HG03558 (cell line): ENCODE measurements at regions not wholly inside any gene's neighbourhood (a gene's known extent, or its start where the extent isn't known, plus 50 kb on each side); places are given as distances from the start of the nearest gene placed in this dataset.
"Not testable (repeated sequence)": the region's sequence is repeated elsewhere in the genome, so short reads cannot be mapped to it uniquely, and the experiment has no call there.

ENCODE experiments used
- ATAC-seq: cut with Tn5 transposase; IDR thresholded peaks from one replicate; pipeline ENCODE4 v1.9.1; 2021; ENCODE audit warnings: moderate number of reproducible peaks; ENCODE audit not compliant: unreplicated experiment; ENCODE audit errors: extremely low read depth

DNA sequence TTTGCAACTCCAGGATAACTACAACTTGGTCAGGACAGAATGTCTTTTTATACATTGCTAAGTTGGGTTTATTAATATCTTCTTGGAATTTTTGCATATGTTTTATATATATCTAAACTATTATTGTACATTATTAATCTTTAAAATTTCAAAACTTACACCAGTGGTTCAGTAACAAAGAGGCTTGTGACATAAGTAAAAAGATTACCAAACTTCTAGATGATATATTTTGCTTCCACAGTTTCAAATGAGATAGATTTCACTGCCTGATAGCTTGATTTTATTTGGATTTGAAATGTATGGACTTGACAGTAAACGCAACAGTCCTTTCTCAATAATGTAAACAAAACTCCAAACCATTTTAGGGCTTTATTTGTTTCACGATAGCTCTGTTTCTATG is 701.2 kb upstream of the IGFBP3 start:
- no peak for ATAC-seq

DNA sequence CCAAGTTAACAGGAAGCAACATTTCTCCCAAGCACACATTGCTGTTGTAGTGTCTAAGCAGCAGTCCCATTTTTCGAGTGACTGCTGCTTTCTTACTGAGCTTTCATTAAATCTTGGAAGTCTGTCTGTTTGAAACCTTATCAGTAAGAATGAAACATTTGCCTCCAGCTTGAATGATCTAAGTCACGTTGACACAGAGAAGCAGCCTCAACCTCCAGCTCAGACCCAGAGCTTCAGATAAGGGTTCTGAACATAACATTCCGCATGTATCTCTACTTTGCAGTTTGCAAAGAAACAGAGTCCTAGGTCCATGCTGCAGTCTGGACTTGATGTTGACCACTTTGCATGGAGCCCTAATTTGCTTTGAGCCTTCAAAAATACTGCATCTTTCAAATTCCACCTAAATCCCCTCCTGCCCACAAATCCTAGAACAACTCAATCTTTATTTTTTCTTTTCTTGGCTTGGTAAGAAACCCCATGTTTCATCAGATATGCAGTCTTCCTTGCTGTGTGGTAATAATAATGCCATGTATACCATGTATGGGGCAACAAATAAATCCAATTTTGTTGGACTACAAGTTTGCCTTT is 698.7 kb upstream of the IGFBP3 start:
- ATAC-seq, result no peak

DNA sequence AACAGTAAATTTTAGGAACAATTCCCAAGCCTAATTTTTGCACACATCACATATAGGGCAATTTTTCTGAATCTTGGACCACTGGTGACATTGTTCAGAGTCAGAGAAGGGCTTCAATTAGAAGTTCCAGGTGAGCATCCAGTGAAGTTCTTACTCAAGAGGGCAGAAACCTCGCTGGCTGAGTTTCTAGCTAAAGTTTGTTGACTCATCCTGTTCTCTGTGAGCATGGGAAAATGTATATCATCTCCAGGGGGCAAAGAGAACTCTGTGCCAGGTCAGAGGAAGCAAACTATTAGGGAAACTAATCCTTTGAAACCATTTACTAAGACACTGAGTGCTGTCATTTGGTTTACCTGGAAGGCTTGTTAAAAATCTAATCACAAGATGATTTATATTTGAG is 695.6 kb upstream of the IGFBP3 start:
- ATAC-seq, result no peak

DNA sequence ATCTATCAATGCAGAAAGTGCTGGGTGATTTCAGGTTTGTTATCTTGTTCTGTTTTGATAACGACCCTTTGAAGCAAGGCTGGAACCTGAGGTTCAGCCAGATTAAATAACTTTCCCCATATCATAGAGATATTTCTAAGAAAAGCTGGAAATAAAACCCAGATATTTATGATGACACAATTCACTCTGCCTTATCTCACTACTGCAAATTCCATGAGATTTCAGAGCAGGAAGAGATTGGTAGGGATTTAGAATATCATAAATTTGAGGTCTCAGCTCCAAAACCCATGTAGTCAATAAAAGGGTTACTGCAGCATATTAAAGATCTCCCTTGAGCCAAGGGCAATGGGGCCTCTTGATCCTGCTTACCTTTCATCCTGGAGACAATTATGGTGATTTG is 692.5 kb upstream of the IGFBP3 start:
- no peak for ATAC-seq

DNA sequence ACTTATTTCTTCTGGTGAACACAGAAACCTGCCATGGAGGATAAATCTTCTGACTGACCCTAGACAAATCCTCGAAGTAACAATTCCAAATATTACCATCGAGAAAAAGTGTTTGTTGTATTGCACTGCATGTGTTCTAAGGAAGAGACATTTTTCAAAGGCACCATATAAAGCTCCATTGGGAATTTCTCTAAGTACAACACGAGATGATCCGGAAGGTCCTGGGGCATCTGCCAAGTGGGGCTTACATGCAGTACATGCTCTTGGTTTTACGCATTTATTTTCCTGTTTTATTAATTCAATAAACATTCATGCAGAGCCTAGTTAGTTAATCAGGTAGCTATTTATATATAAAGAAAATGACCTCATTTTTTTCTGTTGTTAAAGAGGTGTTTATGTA is 692.0 kb upstream of the IGFBP3 start:
- ATAC-seq, result no peak

DNA sequence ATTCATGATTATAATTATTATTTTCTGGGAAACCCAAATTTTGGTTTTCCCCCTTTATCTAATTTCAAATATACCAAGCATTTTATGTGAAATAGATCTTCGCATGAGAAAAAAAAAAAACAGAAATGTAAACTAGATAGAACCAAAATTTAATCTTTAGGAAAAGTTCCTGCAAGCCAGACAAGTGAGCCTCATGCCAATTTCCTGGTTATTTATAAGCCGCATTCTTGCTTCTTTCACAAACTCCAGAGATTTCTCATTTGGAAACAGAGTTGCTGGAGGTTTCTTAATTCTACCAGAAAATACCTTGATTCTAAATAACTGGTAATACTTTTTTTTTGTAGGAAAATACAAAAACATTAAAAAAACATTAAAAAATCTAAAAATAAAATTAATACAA is 690.4 kb upstream of the IGFBP3 start:
- no peak for ATAC-seq

DNA sequence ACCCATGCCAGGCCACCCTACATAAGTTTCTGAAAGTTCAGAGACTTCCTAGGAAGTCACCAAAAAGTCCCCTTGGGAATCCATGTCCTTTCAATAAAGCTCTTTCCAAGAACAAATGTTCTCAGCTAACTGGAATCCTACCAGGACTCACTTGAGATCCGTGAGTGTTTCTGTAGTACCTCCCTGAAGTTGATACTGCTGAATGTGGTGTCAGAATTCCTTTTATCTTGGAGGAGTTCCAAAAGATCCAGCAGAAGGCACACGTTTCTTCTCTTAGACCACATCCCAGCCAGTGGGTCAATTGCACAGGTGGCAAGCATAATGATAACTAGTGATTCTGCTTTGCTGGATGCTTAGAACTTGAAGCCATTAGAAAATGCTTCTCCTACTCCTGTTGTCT is 689.7 kb upstream of the IGFBP3 start:
- ATAC-seq, result no peak

DNA sequence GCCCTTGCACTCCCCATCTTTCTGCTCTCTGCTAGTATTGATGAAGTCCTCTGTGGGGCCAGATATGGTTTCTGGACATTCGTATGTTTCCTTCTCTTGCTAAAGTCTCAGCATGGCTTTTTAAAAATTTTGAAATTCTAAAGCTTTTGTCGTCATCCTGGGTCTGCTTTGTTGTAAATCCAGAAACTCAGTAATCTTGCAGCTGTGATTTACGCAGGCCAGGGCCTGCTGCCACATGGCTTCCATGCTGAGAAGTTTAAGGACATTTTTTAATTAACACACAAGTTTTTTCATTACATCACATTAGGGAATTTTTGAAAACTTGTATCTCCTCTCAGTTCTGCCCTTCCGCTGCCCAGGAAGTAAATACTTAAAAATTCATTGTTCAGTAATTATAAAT is 686.1 kb upstream of the IGFBP3 start:
- no peak for ATAC-seq

DNA sequence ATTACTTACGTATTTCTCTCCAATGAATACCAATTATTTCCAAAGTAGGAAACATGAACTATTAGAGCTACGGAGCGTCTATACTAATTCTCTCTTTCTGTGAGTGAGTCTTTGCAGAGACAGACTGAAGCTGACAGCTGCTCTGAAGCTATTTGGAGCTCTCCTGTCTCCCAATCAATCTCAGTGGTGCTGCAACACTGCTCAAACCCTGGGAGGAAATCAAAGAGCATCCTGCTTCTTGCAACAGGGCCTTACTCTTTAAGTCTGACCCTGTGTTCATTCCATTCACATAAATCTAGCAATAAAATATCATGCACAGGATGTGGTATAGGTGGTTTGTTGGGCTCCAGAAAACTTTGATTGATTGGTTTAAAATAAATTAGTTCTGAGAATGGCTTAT is 685.7 kb upstream of the IGFBP3 start:
- ATAC-seq, result no peak

DNA sequence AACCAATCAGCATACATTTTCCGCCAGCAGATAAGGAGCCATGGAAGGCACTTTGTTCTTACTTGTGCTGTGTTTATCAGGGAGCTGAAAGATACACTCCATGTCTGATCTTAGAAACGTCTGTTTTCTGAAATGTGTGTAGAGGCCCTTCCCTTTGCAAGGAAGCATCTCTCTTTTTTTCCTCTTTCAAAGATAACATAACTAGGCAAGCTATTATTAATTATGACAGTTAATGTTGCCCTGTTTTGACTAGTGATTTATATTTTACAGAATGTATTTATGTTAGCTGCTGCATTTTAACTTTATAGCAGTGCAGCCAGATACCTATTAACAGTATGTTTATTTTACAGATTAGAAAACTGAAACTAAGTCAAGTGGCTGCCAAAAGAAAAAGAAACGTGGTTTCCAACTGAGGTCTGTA is 683.2 kb upstream of the IGFBP3 start:
- ATAC-seq, result no peak

DNA sequence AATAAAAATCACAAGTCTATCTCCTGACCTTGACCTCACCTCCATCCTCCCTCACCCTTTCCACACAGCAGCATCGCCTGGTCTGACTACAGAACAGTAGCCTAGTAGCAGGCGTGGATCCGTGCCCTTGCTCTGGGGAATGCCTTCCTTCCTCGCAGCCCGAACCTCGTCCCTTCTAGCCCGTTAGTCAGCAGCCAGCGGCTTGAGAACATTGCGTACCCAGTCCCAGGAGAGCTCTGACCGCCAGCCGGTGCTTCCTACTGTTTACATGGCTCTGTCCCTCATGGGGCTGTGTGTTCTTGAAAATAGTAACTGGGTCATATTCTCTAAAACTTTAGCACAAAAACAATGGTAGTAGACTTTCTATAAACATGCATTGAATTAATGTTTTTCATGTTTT is 682.7 kb upstream of the IGFBP3 start:
- no peak for ATAC-seq

DNA sequence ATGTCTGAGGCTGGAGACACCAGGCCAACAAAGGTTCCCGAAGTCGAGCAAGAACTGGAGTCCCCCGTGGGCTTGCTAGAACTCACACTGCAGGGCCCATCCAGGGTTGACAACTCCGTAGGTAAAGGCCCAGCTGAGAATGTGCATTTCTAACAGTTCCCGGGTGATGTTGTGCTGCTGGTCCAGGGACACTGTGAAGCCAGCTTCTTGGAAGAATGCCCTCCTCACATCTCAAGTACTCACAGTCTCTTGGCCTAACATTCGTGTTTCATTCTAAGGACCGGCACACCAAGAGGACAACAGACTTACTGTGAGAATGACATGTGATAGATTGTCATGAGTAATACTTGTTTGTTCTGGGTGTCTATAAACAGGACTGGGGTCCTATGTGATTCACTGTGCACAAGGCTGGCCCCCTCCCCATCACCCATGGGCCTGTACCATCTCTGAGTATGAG is 682.3 kb upstream of the IGFBP3 start:
- no peak for ATAC-seq

DNA sequence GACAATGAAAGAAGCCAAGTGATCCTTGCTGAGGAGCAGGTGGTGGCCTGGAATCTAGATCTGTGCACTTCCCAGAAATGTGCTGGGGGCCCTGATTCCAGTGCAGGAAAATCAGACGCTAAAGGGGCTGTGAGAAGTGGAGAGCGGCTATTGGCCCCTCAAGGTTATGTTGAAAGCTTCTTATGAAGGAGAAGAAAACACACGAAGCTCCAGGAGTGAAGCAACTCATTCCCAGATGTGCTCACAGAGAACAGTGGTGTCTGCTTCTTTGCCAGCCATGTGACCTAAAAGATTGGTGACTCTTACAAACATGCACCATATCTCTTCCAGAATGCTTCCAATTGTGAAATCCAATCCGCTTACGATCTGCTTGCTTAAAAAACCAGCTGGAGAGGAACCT is 679.3 kb upstream of the IGFBP3 start:
- ATAC-seq, result no peak

DNA sequence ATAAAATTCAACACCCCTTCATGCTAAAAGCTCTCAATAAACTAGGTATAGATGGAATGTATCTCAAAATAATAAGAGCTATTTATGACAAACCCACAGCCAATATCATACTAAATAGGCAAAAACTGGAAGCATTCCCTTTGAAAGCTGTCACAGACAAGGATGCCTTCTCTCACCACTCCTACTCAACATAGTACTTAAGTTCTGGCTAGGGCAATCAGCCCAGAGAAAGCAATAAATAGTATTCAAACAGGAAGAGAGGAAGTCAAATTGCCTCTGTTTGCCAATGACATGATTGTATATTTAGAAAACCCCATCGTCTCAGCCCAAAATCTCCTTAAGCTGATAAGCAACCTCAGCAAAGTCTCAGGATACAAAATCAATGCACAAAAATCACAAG is 673.8 kb upstream of the IGFBP3 start:
- not testable (repeated sequence) for ATAC-seq

DNA sequence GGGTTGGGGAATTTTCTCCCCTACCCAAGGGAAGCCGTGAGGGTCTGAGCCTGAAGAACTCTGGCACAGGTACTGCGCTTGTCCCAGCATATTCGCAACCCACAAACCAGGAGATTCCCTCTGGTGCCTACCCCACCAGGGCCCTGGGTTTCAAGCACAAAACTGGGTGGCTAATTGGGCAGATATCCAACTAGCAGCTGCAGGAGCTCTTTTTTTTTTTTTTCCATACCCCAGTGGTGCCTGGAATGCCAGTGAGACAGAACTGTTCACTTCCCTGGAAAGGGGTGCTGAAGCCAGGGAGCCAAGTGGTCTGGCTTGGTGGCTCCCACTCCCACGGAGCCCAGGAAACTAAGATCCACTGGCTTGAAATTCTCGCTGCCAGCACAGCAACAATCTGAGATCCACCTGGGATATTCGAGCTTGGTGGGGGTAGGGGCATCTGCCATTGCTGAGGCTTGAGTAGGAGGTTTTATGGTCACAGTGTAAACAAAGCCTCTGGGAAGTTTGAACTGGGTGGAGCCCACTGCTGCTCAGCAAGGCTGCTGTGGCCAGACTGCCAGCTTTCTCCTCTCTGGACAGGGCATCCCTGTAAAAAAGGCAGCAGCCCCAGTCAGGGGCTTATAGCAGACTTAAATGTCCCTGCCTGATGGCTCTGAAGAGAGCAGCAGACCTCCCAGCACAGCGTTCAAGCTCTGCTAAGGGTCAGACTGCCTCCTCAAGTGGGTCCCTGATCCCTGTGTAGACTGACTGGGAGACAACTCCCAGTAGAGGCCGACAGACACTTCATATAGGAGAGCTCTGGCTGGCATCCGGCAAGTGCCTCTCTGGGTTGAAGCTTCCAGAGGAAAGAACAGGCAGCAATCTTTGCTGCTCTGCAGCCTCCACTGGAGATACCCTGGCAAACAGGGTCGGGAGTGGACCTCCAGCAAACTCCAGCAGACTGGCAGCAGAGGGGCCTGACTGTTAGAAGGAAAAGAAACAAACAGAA is 670.1 kb upstream of the IGFBP3 start:
- not testable (repeated sequence) for ATAC-seq

DNA sequence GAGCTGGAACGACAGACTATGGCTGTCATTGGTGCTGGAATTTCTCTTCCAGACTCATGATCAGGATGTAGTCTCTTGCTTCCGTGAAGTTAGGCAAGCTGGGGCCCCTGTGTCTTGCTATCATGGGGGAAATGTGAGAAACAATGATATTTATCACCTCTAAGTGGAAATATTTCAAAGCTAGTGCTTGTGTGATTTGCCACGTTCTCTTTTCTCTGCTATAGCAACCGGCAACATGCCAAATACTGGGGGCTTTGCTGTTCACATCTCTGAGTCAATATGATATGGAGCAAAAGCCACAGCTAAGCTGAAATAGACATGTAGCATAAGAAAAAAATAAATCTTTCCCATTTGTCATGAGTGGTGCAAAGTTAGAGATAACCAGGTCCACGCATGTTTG is 668.2 kb upstream of the IGFBP3 start:
- no peak for ATAC-seq

DNA sequence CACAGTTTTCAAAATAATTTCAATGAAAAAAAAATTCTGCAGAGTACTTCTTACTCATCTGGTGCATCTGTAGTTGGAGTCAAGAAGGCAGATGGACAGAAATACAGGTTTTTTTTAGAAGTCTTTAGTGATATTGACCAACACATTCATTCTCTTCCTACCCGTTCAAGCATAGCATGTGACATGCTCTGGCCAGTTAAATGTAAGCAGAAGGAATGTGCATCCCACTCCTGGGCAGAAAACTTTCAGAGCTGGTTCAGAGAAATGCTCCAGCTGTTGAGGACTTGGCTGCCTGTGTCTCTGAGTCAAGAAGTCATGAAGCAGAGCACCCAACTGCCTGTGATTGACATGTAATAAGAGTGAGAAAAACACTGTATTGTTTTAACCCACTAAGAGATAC is 665.3 kb upstream of the IGFBP3 start:
- no peak for ATAC-seq

DNA sequence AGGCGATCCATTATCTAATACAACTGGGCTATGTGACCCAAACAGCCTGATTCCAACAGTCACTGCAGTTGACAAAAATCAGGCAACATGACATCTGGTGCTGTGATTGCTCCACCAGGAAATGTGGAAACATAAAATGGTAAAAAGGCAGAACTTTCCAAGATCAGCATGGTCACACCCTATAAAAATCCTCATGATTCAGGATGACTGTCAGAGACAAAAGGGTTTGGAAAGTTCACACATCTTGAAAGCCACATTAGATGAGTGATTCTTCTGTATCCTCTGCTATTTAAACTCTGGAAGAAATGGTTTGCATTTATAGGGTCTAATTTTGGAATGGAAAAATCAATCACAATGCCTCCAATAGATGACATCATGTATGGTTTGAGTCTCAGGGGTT is 662.6 kb upstream of the IGFBP3 start:
- ATAC-seq, result no peak

DNA sequence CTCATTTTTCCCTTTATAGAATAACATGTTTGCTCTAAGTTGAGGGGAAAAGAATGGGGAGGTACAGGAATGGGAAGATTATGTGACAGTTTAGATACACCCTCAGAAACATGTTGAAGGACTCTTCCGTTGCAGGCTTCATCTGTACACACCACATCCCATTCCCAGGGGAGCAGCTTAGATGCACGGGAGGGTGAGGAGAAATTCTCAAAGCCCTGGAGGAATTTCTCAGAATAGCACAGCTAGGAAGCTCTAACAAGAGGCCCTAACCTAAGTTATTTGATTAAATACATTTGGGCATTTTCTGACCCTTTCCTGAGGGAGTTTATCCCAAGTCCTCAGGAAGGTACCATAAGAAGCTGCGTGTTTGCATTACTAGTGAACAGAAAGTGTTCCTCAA is 660.2 kb upstream of the IGFBP3 start:
- ATAC-seq, result no peak

DNA sequence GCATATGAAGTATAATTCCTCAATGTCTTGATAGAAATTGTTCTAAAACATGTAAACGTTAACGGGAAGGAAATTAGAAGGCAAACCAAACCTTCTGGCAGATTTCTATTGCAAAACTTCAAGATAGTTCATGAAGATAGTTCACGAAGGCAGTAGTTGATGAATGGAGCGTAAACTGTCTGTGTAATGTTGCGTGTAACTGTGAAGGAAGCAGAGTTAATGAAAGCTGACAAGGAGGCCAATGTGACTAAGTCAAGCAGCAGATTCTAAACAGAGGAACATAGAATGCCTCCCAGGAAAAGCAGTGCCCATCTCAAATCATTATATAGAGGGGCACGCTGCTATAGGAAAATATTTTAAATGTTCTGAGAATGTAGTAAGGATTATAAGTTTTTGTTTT is 659.7 kb upstream of the IGFBP3 start:
- no peak for ATAC-seq

DNA sequence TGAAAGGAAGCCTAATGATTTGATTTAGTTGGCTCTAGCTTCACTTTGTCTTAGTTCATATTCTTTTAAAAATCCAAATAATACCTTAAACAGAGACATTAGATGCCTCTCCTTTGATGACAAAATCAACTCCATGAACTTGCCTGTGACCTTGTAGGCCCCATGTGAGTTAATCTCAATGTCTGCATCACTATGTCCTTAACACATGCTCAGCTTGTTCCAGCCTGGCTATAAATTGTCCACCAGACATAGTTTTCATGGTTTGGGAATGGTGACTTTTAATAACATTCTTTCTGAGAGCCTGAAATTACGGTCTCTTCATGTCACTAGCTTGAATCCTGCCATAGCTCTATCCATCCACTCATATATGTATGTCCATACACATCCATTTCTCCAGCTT is 656.3 kb upstream of the IGFBP3 start:
- no peak for ATAC-seq

DNA sequence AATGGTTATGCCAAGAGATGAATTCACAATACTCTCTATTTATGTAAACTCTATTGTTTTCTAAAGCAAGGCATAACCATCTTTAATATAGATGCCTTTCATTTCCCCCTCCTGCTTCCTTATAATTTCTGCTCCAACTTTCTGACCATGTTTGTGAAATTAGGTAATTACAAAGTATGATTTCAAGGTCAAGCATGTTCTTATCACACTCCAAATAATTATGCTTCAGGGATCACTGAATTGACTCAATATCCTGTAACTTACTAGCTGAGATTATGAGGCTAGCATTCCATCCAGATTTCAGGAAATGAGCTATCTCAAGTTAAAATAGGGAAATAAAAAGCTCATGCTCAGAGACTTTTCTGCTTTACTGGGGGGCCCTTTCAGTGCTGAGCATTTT is 655.9 kb upstream of the IGFBP3 start:
- ATAC-seq, result no peak
